Fibroblast of pulmonary artery (primary cell): ENCODE measurements at regions not wholly inside any gene's neighbourhood (a gene's known extent, or its start where the extent isn't known, plus 50 kb on each side); places are given as distances from the start of the nearest gene placed in this dataset.
"Not testable (repeated sequence)": the region's sequence is repeated elsewhere in the genome, so short reads cannot be mapped to it uniquely, and the experiment has no call there.

ENCODE experiments used
- DNase-seq: peaks from one replicate; pipeline ENCODE4 v3.0.0-alpha.2; 2010; ENCODE audit warnings: low read depth
- H3K4me3 ChIP-seq: replicated peaks from 2 replicates; pipeline ENCODE4 v1.5.1; 2011; ENCODE audit warnings: low read depth, mild to moderate bottlenecking, control low read depth, low read length, moderate library complexity
- TF ChIP-seq, protein P1 (sequence below): IDR thresholded peaks from 2 replicates; pipeline ENCODE4 v1.5.1; 2011; ENCODE audit warnings: mild to moderate bottlenecking, control low read depth, low read length, inconsistent platforms; ENCODE audit errors: missing control alignments

DNA sequence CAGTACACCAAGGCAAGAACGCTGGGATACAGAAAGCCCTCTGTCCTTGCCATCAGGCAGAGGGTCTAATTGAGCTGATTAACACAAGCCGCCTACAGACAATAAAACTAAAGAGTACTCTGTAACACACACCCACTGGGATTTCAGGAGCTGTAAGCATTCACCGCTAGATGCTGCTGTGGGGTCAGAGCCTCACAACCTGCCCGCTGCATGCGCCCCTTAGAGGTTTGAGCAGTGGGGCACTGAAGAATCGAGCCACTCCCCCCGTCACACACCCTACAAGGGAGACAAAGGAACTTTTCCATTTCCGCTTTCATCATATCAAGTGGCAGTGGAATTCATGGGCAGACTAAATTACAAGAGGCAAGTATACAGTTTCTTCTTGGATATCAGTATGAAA lies 1080.6 kb downstream of the PCDH17 start:
- TF ChIP-seq, protein P1, sequence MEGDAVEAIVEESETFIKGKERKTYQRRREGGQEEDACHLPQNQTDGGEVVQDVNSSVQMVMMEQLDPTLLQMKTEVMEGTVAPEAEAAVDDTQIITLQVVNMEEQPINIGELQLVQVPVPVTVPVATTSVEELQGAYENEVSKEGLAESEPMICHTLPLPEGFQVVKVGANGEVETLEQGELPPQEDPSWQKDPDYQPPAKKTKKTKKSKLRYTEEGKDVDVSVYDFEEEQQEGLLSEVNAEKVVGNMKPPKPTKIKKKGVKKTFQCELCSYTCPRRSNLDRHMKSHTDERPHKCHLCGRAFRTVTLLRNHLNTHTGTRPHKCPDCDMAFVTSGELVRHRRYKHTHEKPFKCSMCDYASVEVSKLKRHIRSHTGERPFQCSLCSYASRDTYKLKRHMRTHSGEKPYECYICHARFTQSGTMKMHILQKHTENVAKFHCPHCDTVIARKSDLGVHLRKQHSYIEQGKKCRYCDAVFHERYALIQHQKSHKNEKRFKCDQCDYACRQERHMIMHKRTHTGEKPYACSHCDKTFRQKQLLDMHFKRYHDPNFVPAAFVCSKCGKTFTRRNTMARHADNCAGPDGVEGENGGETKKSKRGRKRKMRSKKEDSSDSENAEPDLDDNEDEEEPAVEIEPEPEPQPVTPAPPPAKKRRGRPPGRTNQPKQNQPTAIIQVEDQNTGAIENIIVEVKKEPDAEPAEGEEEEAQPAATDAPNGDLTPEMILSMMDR: no peak
- no peak overlapping the region for H3K4me3 ChIP-seq
- DNase-seq: no peak

DNA sequence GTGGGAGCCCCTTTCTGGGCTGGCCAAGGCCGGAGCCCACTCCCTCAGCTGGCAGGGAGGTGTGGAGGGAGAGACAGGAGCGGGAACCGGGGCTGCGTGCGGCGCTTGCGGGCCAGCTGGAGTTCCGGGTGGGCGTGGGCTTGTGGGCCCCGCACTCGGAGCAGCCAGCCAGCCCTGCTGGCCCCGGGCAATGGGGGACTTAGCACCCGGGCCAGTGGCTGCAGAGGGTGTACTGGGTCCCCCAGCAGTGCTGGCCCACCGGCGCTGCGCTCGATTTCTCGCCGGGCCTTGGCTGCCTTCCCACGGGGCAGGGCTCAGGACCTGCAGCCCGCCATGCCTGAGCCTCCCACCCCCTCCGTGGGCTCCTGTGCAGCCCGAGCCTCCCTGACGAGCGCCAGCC lies 1082.5 kb downstream of the PCDH17 start:
- not testable (repeated sequence) for DNase-seq

DNA sequence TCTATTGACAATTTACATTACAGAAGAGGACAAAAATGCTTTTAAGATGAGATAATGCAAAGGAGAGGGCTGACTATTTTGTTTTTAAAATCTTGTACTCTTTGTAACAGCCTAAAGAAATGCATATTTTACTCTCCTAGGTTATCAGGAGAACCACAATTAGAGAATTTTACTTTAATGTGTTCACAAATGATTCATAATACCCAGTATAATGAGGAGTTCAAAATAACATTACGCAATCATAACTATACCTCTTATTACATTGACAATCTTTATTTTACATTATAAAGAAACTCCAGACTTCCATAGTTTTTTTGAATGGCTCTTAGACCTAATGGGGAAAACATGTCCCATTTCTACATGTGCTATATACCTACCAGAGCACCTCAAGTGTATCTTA lies 1089.7 kb downstream of the PCDH17 start:
- TF ChIP-seq, protein P1: no peak
- DNase-seq: no peak
- H3K4me3 ChIP-seq: no peak overlapping the region

More for the DNA sequence above, 1082.5 kb downstream of the PCDH17 start:
- H3K4me3 ChIP-seq: not testable (repeated sequence)

DNA sequence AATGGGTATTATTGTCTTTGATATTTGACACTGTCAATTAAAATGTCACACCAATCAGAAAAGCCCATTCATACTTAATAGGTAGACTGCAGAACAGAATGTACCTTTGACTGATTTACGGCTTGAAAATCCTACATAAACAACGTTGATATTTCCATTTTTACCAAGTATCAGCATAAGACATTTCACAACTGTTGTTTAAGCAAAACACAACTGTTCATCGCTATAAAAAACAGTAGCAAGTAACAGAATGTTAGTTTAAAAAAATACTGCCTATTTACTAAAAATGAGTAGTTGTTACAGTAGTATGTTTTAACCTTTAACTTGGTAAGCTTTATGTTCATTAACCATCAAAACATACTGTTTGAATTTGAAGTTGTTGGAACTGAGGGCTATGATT lies 1096.6 kb downstream of the PCDH17 start:
- TF ChIP-seq, protein P1: no peak
- DNase-seq: no peak
- H3K4me3 ChIP-seq: no peak overlapping the region

DNA sequence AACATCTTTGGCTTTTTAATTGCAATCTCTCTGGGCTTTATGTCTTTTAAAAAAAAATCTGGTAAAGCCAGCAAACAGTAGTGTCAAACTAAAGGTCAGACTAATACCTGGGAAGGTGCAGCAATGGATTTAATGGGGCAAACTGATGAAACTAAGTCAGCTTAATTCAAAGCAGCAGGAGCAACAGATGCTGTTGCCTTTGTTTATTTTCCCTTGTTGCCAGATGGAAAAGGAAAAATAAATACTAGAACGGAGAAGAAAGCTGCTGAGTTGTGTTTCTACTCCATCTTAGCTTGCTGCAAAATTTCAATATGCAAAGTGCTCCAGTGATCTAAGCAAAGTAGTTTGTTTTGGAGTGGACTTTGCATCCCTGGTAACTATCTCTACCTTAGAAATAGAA lies 1097.8 kb downstream of the PCDH17 start:
- TF ChIP-seq, protein P1: no peak
- no peak overlapping the region for H3K4me3 ChIP-seq
- no peak for DNase-seq

DNA sequence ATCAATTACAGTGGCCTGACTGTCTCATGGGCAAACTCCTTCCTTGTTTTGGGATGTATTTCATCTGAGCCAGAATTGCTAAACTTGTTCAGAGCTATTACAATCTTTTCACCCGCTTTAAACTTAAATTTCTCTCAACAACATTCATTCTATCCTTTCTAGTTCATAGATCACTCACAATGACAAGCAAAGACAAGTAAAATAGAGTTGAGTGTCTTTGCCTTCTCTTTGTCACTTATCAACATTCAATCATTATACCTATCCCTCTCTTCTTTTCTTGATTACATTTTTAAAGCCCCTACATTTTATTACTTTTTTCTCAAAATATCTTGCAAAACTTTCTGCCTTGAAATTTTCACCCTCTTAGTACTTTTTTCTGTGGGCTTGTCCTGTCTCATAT lies 1113.1 kb downstream of the PCDH17 start:
- TF ChIP-seq, protein P1: no peak
- no peak overlapping the region for H3K4me3 ChIP-seq
- DNase-seq: no peak

DNA sequence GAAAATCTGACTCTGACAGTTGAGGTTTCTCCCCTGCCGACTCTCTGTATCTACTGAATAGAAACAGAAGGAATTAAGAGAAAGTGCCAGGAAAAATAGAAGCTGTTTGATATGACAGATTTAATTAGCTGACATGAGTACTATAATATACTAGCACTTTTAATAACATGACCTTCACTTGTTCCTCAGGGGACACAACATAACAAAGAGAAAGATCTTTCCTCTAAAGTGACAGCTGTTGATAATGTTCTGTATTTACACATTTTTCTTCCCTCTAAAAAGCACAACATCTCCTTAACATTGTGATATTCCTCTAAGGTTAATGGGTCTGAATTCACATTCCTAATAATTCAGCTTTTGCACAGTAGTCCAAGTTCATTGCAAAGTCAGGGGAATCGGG lies 1136.0 kb downstream of the PCDH17 start:
- no peak overlapping the region for H3K4me3 ChIP-seq
- TF ChIP-seq, protein P1: no peak
- DNase-seq: no peak
